GM18502 (cell line): ENCODE measurements at regions not wholly inside any gene's neighbourhood (a gene's known extent, or its start where the extent isn't known, plus 50 kb on each side); places are given as distances from the start of the nearest gene placed in this dataset.
"Not testable (repeated sequence)": the region's sequence is repeated elsewhere in the genome, so short reads cannot be mapped to it uniquely, and the experiment has no call there.

Experiments used
- ATAC-seq: cut with Tn5 transposase; IDR thresholded peaks from one replicate; pipeline ENCODE4 v1.9.1; 2021; ENCODE audit warnings: mild to moderate bottlenecking; ENCODE audit not compliant: unreplicated experiment, poor library complexity

DNA sequence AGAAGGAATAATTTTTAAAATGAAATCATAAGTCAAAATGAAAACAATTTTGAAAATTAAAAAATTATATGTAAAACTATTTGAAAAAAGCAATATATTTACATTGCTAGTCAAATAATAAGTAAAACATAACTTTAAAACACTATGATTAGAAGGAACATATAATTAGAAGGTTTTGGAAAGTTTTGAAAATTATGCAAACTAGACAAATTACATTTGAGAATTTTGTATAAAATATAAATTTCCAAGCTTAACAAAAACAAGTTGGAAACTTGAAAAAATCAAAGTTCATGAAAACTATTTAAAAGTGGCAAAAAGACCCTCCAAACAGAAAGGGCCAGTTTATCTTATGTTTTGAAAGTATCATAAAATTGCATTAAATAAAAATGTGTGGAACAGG is 67.6 kb upstream of the TLL1 start:
- ATAC-seq: no peak

GRCh38 chr4:165806613-165807012 is 66.4 kb upstream of the TLL1 start:
- no peak for ATAC-seq

DNA sequence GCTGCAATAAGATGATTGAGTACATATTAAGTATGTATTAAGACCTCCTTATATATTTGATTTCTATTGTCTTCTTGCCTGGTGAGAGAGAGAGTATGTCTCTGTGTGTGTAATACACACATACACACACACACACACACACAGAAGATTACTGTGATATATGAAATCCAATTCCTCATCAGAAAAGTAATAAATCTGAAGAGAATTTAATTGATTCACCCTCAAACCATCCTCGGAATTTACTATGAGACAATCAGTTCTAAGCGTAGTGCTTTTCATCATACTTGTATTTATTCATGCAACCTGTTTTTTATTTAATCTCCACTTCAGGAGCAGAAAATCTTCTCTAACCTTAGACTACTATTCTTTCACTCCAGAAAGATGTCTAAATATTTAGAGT is 62.3 kb upstream of the TLL1 start:
- ATAC-seq: no peak

GRCh38 chr4:165813606-165814005 is 59.4 kb upstream of the TLL1 start:
- ATAC-seq: no peak

- no peak for ATAC-seq
Observed at GRCh38 chr4:165814256-165815020, 58.6 kb upstream of the TLL1 start.

- ATAC-seq: not testable (repeated sequence)
Observed at GRCh38 chr4:165819126-165819525, 53.9 kb upstream of the TLL1 start.
